GM23338 (cell line): ENCODE measurements at regions not wholly inside any gene's neighbourhood (a gene's known extent, or its start where the extent isn't known, plus 50 kb on each side); places are given as distances from the start of the nearest gene placed in this dataset.

ENCODE experiments used
- EZH2 ChIP-seq: fragments of 200-600 bp; sonication (generic); IDR thresholded peaks from one replicate; pipeline ENCODE4 v1.8.0; 2017; ENCODE audit warnings: antibody characterized with exemption, mild to moderate bottlenecking, low read depth; ENCODE audit not compliant: unreplicated experiment
- TF ChIP-seq, protein P1 (sequence below): IDR thresholded peaks from one replicate; pipeline ENCODE4 v1.6.1; 2018; ENCODE audit warnings: antibody characterized with exemption; ENCODE audit not compliant: unreplicated experiment

DNA sequence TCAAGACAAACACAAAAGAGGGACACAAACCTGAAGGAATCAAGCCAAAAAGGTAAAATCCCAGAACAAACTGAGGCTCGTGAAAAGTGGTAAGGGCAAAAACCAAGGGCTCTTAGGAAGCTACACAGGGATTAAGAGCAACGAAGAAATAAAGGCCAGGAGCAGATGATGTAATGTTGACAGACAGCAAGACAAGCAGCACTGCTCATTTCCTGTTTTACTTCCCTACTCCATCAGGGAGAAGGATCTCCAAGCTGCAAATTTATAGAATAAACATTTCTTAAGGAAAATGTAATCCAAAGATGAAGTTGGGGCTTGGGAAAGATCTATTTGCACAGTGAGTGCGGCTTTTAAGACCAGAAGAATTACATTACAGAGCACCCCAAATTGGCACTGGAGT lies 182.3 kb upstream of the MAP1B start:
- TF ChIP-seq EZH2: no peak
- TF ChIP-seq, protein P1, sequence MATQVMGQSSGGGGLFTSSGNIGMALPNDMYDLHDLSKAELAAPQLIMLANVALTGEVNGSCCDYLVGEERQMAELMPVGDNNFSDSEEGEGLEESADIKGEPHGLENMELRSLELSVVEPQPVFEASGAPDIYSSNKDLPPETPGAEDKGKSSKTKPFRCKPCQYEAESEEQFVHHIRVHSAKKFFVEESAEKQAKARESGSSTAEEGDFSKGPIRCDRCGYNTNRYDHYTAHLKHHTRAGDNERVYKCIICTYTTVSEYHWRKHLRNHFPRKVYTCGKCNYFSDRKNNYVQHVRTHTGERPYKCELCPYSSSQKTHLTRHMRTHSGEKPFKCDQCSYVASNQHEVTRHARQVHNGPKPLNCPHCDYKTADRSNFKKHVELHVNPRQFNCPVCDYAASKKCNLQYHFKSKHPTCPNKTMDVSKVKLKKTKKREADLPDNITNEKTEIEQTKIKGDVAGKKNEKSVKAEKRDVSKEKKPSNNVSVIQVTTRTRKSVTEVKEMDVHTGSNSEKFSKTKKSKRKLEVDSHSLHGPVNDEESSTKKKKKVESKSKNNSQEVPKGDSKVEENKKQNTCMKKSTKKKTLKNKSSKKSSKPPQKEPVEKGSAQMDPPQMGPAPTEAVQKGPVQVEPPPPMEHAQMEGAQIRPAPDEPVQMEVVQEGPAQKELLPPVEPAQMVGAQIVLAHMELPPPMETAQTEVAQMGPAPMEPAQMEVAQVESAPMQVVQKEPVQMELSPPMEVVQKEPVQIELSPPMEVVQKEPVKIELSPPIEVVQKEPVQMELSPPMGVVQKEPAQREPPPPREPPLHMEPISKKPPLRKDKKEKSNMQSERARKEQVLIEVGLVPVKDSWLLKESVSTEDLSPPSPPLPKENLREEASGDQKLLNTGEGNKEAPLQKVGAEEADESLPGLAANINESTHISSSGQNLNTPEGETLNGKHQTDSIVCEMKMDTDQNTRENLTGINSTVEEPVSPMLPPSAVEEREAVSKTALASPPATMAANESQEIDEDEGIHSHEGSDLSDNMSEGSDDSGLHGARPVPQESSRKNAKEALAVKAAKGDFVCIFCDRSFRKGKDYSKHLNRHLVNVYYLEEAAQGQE: no peak
